ENCODE measurements at regions not wholly inside any gene's neighbourhood (a gene's known extent, or its start where the extent isn't known, plus 50 kb on each side); places are given as distances from the start of the nearest gene placed in this dataset.
A peak's percentile ranks its signal among the peaks of the same experiment; 100 is the strongest.

GRCh38 chr2:117661619-117662018 is 152.9 kb upstream of the DDX18 start:
- Histone ChIP-seq H3K27me3 (ENCODE audit: control insufficient read depth, insufficient read depth, low read length) (no peaks in the 10 kb centered on the region), H3K9me3 (ENCODE audit: control insufficient read depth in 2 of 3, insufficient read depth in 1 of 3, low read length in 3 of 3) (no peaks in the 10 kb centered on the region), H3K4me1 (ENCODE audit: control insufficient read depth in 2 of 3, insufficient read depth in 2 of 3, low read depth in 1 of 3, low read length in 3 of 3) (no peaks in the 10 kb centered on the region), H3K36me3 (ENCODE audit: control insufficient read depth in 2 of 3, insufficient read depth in 3 of 3, low read length in 3 of 3) (no peaks in the 10 kb centered on the region), H3K27ac (ENCODE audit: low read depth in 2 of 2, low read length in 2 of 2) (no peak overlapping the region), H3K9ac (ENCODE audit: low read length in 3 of 3) (no peak overlapping the region), H3K4me3 (ENCODE audit: low read length in 3 of 3) (no peak overlapping the region)
- intact Hi-C loops (cut with DNase I), result no loop called here
- FAIRE-seq, result no peak
- DNase-seq, result peak in 2 of 5 donors; percentile 7 to 9
- TF ChIP-seq CTCF (IDR thresholded peaks at IDR 0.05; ENCODE audit: borderline replicate concordance, extremely low read depth, insufficient read depth), result no peak

- FAIRE-seq (no peak), DNase-seq (no peak)
- TF ChIP-seq CTCF (IDR thresholded peaks at IDR 0.05; ENCODE audit: borderline replicate concordance, extremely low read depth, insufficient read depth), result no peak
- Histone ChIP-seq H3K9me3 (ENCODE audit: control insufficient read depth in 2 of 3, insufficient read depth in 1 of 3, low read length in 3 of 3) (peaks cover 0 to 9% (median 7%) of the 10 kb centered on the region in 3 donors), H3K27me3 (ENCODE audit: control insufficient read depth, insufficient read depth, low read length) (no peaks in the 10 kb centered on the region), H3K4me3 (ENCODE audit: low read length in 3 of 3) (no peak overlapping the region), H3K4me1 (ENCODE audit: control insufficient read depth in 2 of 3, insufficient read depth in 2 of 3, low read depth in 1 of 3, low read length in 3 of 3) (peaks cover 0 to 2% (median 0%) of the 10 kb centered on the region in 3 donors), H3K27ac (ENCODE audit: low read depth in 2 of 2, low read length in 2 of 2) (no peak overlapping the region), H3K36me3 (ENCODE audit: control insufficient read depth in 2 of 3, insufficient read depth in 3 of 3, low read length in 3 of 3) (no peaks in the 10 kb centered on the region), H3K9ac (ENCODE audit: low read length in 3 of 3) (no peak overlapping the region)
- intact Hi-C loops (cut with DNase I), result no loop called here
Observed at GRCh38 chr2:117674172-117674571, 140.3 kb upstream of the DDX18 start.

GRCh38 chr2:117679952-117680351 is 134.5 kb upstream of the DDX18 start:
- no peak for TF ChIP-seq CTCF (IDR thresholded peaks at IDR 0.05; ENCODE audit: borderline replicate concordance, extremely low read depth, insufficient read depth)

GRCh38 chr2:117684919-117685318 is 129.6 kb upstream of the DDX18 start:
- Histone ChIP-seq H3K27me3 (ENCODE audit: control insufficient read depth, insufficient read depth, low read length) (no peaks in the 10 kb centered on the region), H3K4me1 (ENCODE audit: control insufficient read depth in 2 of 3, insufficient read depth in 2 of 3, low read depth in 1 of 3, low read length in 3 of 3) (no peaks in the 10 kb centered on the region), H3K27ac (ENCODE audit: low read depth in 2 of 2, low read length in 2 of 2) (no peak overlapping the region), H3K9me3 (ENCODE audit: control insufficient read depth in 2 of 3, insufficient read depth in 1 of 3, low read length in 3 of 3) (peaks cover 0 to 4% (median 0%) of the 10 kb centered on the region in 3 donors), H3K4me3 (ENCODE audit: low read length in 3 of 3) (no peak overlapping the region), H3K9ac (ENCODE audit: low read length in 3 of 3) (no peak overlapping the region), H3K36me3 (ENCODE audit: control insufficient read depth in 2 of 3, insufficient read depth in 3 of 3, low read length in 3 of 3) (no peaks in the 10 kb centered on the region)
- intact Hi-C loops (cut with DNase I), result no loop called here
- TF ChIP-seq CTCF (IDR thresholded peaks at IDR 0.05; ENCODE audit: borderline replicate concordance, extremely low read depth, insufficient read depth), result no peak
- DNase-seq (no peak), FAIRE-seq (no peak)

More at GRCh38 chr2:117679952-117680351, 134.5 kb upstream of the DDX18 start:
- H3K9ac ChIP-seq (ENCODE audit: low read length in 3 of 3), result no peak overlapping the region
- no peak overlapping the region for H3K27ac ChIP-seq (ENCODE audit: low read depth in 2 of 2, low read length in 2 of 2)
- H3K4me1 ChIP-seq (ENCODE audit: control insufficient read depth in 2 of 3, insufficient read depth in 2 of 3, low read depth in 1 of 3, low read length in 3 of 3), result peaks cover 0 to 2% (median 0%) of the 10 kb centered on the region in 3 donors
- H3K36me3 ChIP-seq (ENCODE audit: control insufficient read depth in 2 of 3, insufficient read depth in 3 of 3, low read length in 3 of 3), result no peaks in the 10 kb centered on the region
- no peak overlapping the region for H3K4me3 ChIP-seq (ENCODE audit: low read length in 3 of 3)
- DNase-seq, result no peak
- H3K27me3 ChIP-seq (ENCODE audit: control insufficient read depth, insufficient read depth, low read length), result no peaks in the 10 kb centered on the region
- H3K9me3 ChIP-seq (ENCODE audit: control insufficient read depth in 2 of 3, insufficient read depth in 1 of 3, low read length in 3 of 3), result peaks cover 0 to 4% (median 0%) of the 10 kb centered on the region in 3 donors
- FAIRE-seq, result no peak
- intact Hi-C loops (cut with DNase I), result no loop called here

All from kidney (tissue), 13 donors.